ENCODE measurements at regions not wholly inside any gene's neighbourhood (a gene's known extent, or its start where the extent isn't known, plus 50 kb on each side); places are given as distances from the start of the nearest gene placed in this dataset.
"Not testable (repeated sequence)": the region's sequence is repeated elsewhere in the genome, so short reads cannot be mapped to it uniquely, and the experiment has no call there.

- DNase-seq = no peak
These were observed 80.7 kb upstream of the CCDC167 start for GRCh38 chr6:37580176-37580955.

GRCh38 chr6:37579444-37580067 lies 79.9 kb upstream of the CCDC167 start:
- DNase-seq = no peak

- DNase-seq = no peak
These were observed 78.4 kb upstream of the CCDC167 start for GRCh38 chr6:37578104-37578503.

GRCh38 chr6:37576336-37576737 lies 76.6 kb upstream of the CCDC167 start:
- no peak for DNase-seq

- DNase-seq = no peak
These were observed 75.5 kb upstream of the CCDC167 start for GRCh38 chr6:37575221-37575620.

- no peak for DNase-seq
These were observed 72.6 kb upstream of the CCDC167 start for GRCh38 chr6:37572334-37572733.

GRCh38 chr6:37570482-37571133 lies 70.9 kb upstream of the CCDC167 start:
- DNase-seq = no peak

- DNase-seq = no peak
These were observed 70.2 kb upstream of the CCDC167 start for GRCh38 chr6:37569743-37570481.

- no peak for DNase-seq
These were observed 69.6 kb upstream of the CCDC167 start for GRCh38 chr6:37569317-37569716.

GRCh38 chr6:37566950-37567349 lies 67.3 kb upstream of the CCDC167 start:
- DNase-seq = no peak

GRCh38 chr6:37566111-37566949 lies 66.6 kb upstream of the CCDC167 start:
- DNase-seq = peak; percentile 92

- no peak for DNase-seq
These were observed 65.8 kb upstream of the CCDC167 start for GRCh38 chr6:37565267-37566110.

- not testable (repeated sequence) for DNase-seq
These were observed 63.2 kb upstream of the CCDC167 start for GRCh38 chr6:37562926-37563288.

- no peak for DNase-seq
These were observed 61.7 kb upstream of the CCDC167 start for GRCh38 chr6:37561361-37561760.

GRCh38 chr6:37560737-37561103 lies 61.0 kb upstream of the CCDC167 start:
- no peak for DNase-seq

- no peak for DNase-seq
These were observed 59.8 kb upstream of the CCDC167 start for GRCh38 chr6:37559501-37559900.

- no peak for DNase-seq
These were observed 59.4 kb upstream of the CCDC167 start for GRCh38 chr6:37559050-37559449.

- no peak for DNase-seq
These were observed 59.0 kb upstream of the CCDC167 start for GRCh38 chr6:37558646-37559045.

GRCh38 chr6:37558168-37558567 lies 58.5 kb upstream of the CCDC167 start:
- DNase-seq = no peak

- no peak for DNase-seq
These were observed 58.0 kb upstream of the CCDC167 start for GRCh38 chr6:37557645-37558114.

GRCh38 chr6:37556881-37557644 lies 57.4 kb upstream of the CCDC167 start:
- DNase-seq = no peak
